HepG2 (cell line): ENCODE measurements at regions not wholly inside any gene's neighbourhood (a gene's known extent, or its start where the extent isn't known, plus 50 kb on each side); places are given as distances from the start of the nearest gene placed in this dataset.

Experiments
- ATAC-seq: fragments of 200-7000 bp; cut with Tn5 transposase; 3 replicates; pipeline ENCODE4 v1.9.1; 2020; ENCODE audit warnings: mild to moderate bottlenecking, moderate library complexity
- BruUV-seq: library from RNA; stranded (reverse); fragments of 400-500 nt; replicated peaks from 2 replicates; lab custom pipeline; 2021; lab: Mats Ljungman, UMichigan
- CTCF ChIA-PET: fragments of 300-600 bp; formaldehyde crosslinking; extraction: SDS; loops from one replicate; lab custom pipeline; 2021; ENCODE audit warnings: low total read pairs, inconsistent platforms, low intra/inter-chr PET ratio; lab: Yijun Ruan, JAX
- POLR2A ChIA-PET: fragments of 350-600 bp; sonication (Branson Sonifier 250); formaldehyde crosslinking; loops from one replicate; lab custom pipeline; 2020; ENCODE audit warnings: antibody characterized with exemption, inconsistent platforms; lab: Yijun Ruan, JAX
- DNase-seq: peaks from one replicate; pipeline ENCODE4 v3.0.0-alpha.2; 2015; ENCODE audit warnings: low spot score
- FAIRE-seq: peaks from 3 replicates; lab custom pipeline; 2011; peaks lifted over from hg19 to GRCh38; lab: Jason Lieb, UNC
- H2AFZ ChIP-seq: one replicate; pipeline ENCODE4 v1.6.1; 2011; ENCODE audit warnings: low read length, inconsistent platforms
- H3K27ac ChIP-seq: fragments of 300-600 bp; 3 replicates; pipeline ENCODE4 v1.8.0; 2011; ENCODE audit warnings: mixed run types, mild to moderate bottlenecking, mixed read lengths, low read length, inconsistent platforms; ENCODE audit not compliant: insufficient read depth; ENCODE audit errors: extremely low read length
- H3K27me3 ChIP-seq, 2 experiments: fragments of 200-600 bp in 1 of 2; 2 replicates in 1 of 2; 3 replicates in 1 of 2; pipeline versions ENCODE4 v1.6.0 to v1.8.0; 2011; ENCODE audit warnings: low read length in 2 of 2, mild to moderate bottlenecking in 2 of 2, moderate library complexity in 2 of 2, inconsistent platforms in 1 of 2; ENCODE audit not compliant: insufficient read depth in 2 of 2, control insufficient read depth in 1 of 2
- H3K36me3 ChIP-seq, 2 experiments: fragments of 200-600 bp in 1 of 2; replicated peaks in 1 of 2; 2 replicates in 1 of 2; 3 replicates in 1 of 2; pipeline versions ENCODE4 v1.5.1 to v1.8.0; 2011; ENCODE audit warnings: low read length in 2 of 2, inconsistent platforms in 1 of 2; ENCODE audit not compliant: insufficient read depth in 2 of 2, control insufficient read depth in 1 of 2
- H3K4me1 ChIP-seq: 2 replicates; pipeline ENCODE4 v1.5.1; 2012; ENCODE audit warnings: low read length, inconsistent platforms; ENCODE audit not compliant: insufficient read depth
- H3K4me2 ChIP-seq: 2 replicates; pipeline ENCODE4 v1.6.0; 2011; ENCODE audit warnings: low read depth, low read length, inconsistent platforms
- H3K4me3 ChIP-seq, 3 experiments: fragments of 200-600 bp in 1 of 3; sonication (generic), shearing (Covaris generic) in 1 of 3; replicated peaks in 1 of 3; 2 replicates each; pipeline ENCODE4 v1.5.1; 2011 to 2016; ENCODE audit warnings: low read length in 3 of 3, inconsistent platforms in 2 of 3, low read depth in 2 of 3, mild to moderate bottlenecking in 2 of 3, control low read depth in 1 of 3, mixed read lengths in 1 of 3; ENCODE audit not compliant: insufficient read depth in 1 of 3
- H3K79me2 ChIP-seq: one replicate; pipeline ENCODE4 v1.6.1; 2011; ENCODE audit warnings: low read length, inconsistent platforms; ENCODE audit not compliant: insufficient read depth
- H3K9ac ChIP-seq: 2 replicates; pipeline ENCODE4 v1.6.0; 2011; ENCODE audit warnings: mild to moderate bottlenecking, low read depth, low read length, inconsistent platforms; ENCODE audit not compliant: insufficient read depth
- H3K9me3 ChIP-seq: 2 replicates; pipeline ENCODE4 v1.5.1; 2012; ENCODE audit warnings: mild to moderate bottlenecking, low read length
- H4K20me1 ChIP-seq: 2 replicates; pipeline ENCODE4 v1.6.0; 2011; ENCODE audit warnings: inconsistent platforms, mild to moderate bottlenecking, low read length, moderate library complexity; ENCODE audit not compliant: insufficient read depth
- CHCHD3 ChIP-seq: sonication (generic); formaldehyde crosslinking; IDR thresholded peaks from 2 replicates; pipeline ENCODE4 v1.8.0; 2022; ENCODE audit warnings: mild to moderate bottlenecking, missing genetic modification reagents, moderate library complexity
- CHD4 ChIP-seq: fragments of 200-600 bp; sonication (generic); IDR thresholded peaks from 2 replicates; pipeline ENCODE4 v1.7.0; 2017; ENCODE audit warnings: mild to moderate bottlenecking, low read length, borderline replicate concordance
- HOXD1 ChIP-seq: sonication (generic); formaldehyde crosslinking; IDR thresholded peaks from 2 replicates; pipeline ENCODE4 v1.5.0; 2020; ENCODE audit warnings: missing genetic modification reagents
- NFATC3 ChIP-seq: sonication (generic); formaldehyde crosslinking; IDR thresholded peaks from 2 replicates; pipeline ENCODE4 v1.5.1; 2020; ENCODE audit warnings: mild to moderate bottlenecking, missing genetic modification reagents
- NR2F1 ChIP-seq, 2 experiments: fragments of 450-650 bp in 1 of 2; formaldehyde crosslinking in 1 of 2; IDR thresholded peaks; 2 replicates each; pipeline versions ENCODE4 v1.5.0 to v1.6.1; 2016 to 2020; ENCODE audit warnings: mild to moderate bottlenecking in 1 of 2, missing compliant biosample characterization in 1 of 2, missing genetic modification reagents in 1 of 2, moderate library complexity in 1 of 2
- RELA ChIP-seq: sonication (generic); formaldehyde crosslinking; IDR thresholded peaks from 2 replicates; pipeline ENCODE4 v1.4.0; 2020; ENCODE audit warnings: missing genetic modification reagents
- U2AF2 ChIP-seq: fragments of 200-400 bp; formaldehyde crosslinking; IDR thresholded peaks from 2 replicates; pipeline ENCODE4 v1.6.1; 2017; ENCODE audit warnings: low read depth, mild to moderate bottlenecking, low read length
- ZFP82 ChIP-seq: sonication (generic); formaldehyde crosslinking; IDR thresholded peaks from 2 replicates; pipeline ENCODE4 v1.5.1; 2020; ENCODE audit warnings: mild to moderate bottlenecking, missing genetic modification reagents, borderline replicate concordance
- ZNF224 ChIP-seq: sonication (generic); formaldehyde crosslinking; IDR thresholded peaks from 2 replicates; pipeline ENCODE4 v1.5.0; 2020; ENCODE audit warnings: mild to moderate bottlenecking, missing genetic modification reagents
- WGBS: methylation state at CpG from one replicate; pipeline ENCODE4 v1.1.6; 2017; ENCODE audit warnings: low lambda C conversion rate; 5-methylcytosine and 5-hydroxymethylcytosine counted together
- in situ Hi-C: cut with HindIII; loops from 2 replicates; pipeline ENCODE4 v1.10.0; 2017; ENCODE audit warnings: low pct_unique_long_range_greater_than_20kb; ENCODE audit not compliant: extremely low pct_ligation_motif_present
- intact Hi-C: fragments of 100-400 bp; cut with micrococcal nuclease; formaldehyde crosslinking; loops from one replicate; pipeline ENCODE4 v1.10.0; 2022; ENCODE audit not compliant: unreplicated experiment
- TF ChIP-seq, protein P1 (sequence below): sonication (generic); formaldehyde crosslinking; IDR thresholded peaks from 2 replicates; pipeline ENCODE4 v1.4.0; 2020; ENCODE audit warnings: missing genetic modification reagents, borderline replicate concordance
- TF ChIP-seq, protein P2 (sequence below): sonication (generic); formaldehyde crosslinking; IDR thresholded peaks from 2 replicates; pipeline ENCODE4 v1.4.0; 2020; ENCODE audit warnings: missing genetic modification reagents; ENCODE audit errors: not compliant biosample characterization
- TF ChIP-seq, protein P3 (sequence below): sonication (generic); formaldehyde crosslinking; IDR thresholded peaks from 2 replicates; pipeline ENCODE4 v1.4.0; 2020; ENCODE audit warnings: missing genetic modification reagents
- TF ChIP-seq, protein P4 (sequence below): sonication (generic); formaldehyde crosslinking; IDR thresholded peaks from 2 replicates; pipeline ENCODE4 v1.9.0; 2021; ENCODE audit warnings: missing genetic modification reagents, borderline replicate concordance

DNA sequence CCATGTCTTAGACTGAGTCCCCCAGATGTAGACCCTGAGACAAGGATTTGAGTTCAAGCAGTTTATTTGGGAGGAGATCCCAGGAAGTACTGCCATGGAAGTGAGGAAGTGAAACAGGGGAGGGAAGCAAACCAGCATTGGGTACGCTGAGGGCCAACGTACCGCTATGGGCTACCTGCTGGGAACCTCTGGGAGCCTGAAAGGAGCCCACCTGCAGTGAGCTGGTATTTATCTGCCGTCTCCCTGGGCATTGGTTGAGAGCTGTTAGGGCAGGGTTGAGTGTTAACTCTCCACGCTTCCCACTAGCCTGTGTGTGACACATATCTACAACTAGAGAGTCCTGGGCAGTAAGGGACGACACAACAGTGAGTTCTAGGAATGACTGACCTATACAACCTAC is 131.6 kb upstream of the SLC24A2 start:
- no peaks in the 10 kb centered on the region for H3K36me3 ChIP-seq
- H4K20me1 ChIP-seq: no peaks in the 10 kb centered on the region
- no peak overlapping the region for H3K4me3 ChIP-seq
- FAIRE-seq (no peak), DNase-seq (no peak), ATAC-seq (no peak)
- in situ Hi-C loops: loop anchor here (10.0 kb wide), 2 partner anchors 436 to 1024 kb away; no protein-coding TSS in a partner anchor
- H2AFZ ChIP-seq: no peak overlapping the region
- H3K4me1 ChIP-seq: no peaks in the 10 kb centered on the region
- BruUV-seq: no TSS peak
- no peak overlapping the region for H3K4me2 ChIP-seq
- 5% methylated on average over 6 of the region's 6 CpGs for whole genome bisulfite sequencing
- H3K9me3 ChIP-seq: no peaks in the 10 kb centered on the region
- H3K27ac ChIP-seq: no peak overlapping the region
- POLR2A ChIA-PET: no interaction called here
- peaks cover 2 to 4% of the 10 kb centered on the region in 2 experiments; a peak in 2 of 5 replicates for H3K27me3 ChIP-seq
- CTCF ChIA-PET: no interaction called here
- H3K79me2 ChIP-seq: no peaks in the 10 kb centered on the region
- intact Hi-C loops: no loop called here
- no peak overlapping the region for H3K9ac ChIP-seq
- no peak for TF ChIP-seq RELA
- TF ChIP-seq NFATC3 (CRISPR knock-in tag): no peak
- TF ChIP-seq, protein P1, sequence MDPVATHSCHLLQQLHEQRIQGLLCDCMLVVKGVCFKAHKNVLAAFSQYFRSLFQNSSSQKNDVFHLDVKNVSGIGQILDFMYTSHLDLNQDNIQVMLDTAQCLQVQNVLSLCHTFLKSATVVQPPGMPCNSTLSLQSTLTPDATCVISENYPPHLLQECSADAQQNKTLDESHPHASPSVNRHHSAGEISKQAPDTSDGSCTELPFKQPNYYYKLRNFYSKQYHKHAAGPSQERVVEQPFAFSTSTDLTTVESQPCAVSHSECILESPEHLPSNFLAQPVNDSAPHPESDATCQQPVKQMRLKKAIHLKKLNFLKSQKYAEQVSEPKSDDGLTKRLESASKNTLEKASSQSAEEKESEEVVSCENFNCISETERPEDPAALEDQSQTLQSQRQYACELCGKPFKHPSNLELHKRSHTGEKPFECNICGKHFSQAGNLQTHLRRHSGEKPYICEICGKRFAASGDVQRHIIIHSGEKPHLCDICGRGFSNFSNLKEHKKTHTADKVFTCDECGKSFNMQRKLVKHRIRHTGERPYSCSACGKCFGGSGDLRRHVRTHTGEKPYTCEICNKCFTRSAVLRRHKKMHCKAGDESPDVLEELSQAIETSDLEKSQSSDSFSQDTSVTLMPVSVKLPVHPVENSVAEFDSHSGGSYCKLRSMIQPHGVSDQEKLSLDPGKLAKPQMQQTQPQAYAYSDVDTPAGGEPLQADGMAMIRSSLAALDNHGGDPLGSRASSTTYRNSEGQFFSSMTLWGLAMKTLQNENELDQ (CRISPR knock-in tag): no peak
- TF ChIP-seq HOXD1: no peak

DNA sequence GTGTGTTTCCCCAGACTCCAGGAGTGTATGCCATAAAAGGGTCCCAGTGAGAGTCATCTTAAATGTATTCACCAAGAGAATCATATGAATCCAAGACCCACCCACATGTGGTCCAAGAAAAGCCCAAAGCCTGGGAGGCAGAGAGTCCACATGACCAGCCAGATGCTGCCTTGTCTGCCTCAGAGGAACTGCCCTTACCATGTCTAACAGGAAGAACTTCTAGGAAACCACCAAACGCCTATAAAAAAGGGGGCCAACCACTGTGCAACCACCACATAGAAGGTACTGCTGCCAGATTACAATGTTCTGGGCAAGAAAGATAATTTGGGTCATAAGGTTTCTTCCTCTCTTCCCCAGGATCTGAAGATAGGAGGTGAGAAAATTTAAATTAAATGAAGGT is 129.8 kb upstream of the SLC24A2 start:
- in situ Hi-C loops (no loop called here), intact Hi-C loops (no loop called here)
- POLR2A ChIA-PET: no interaction called here
- no peak overlapping the region for H3K4me3 ChIP-seq
- no peak overlapping the region for H2AFZ ChIP-seq
- no peak overlapping the region for H3K9ac ChIP-seq
- FAIRE-seq (no peak), DNase-seq (no peak), ATAC-seq (no peak)
- H3K4me1 ChIP-seq: no peaks in the 10 kb centered on the region
- H3K9me3 ChIP-seq: no peaks in the 10 kb centered on the region
- H3K36me3 ChIP-seq: no peaks in the 10 kb centered on the region
- no peak overlapping the region for H3K4me2 ChIP-seq
- CTCF ChIA-PET: no interaction called here
- H4K20me1 ChIP-seq: no peaks in the 10 kb centered on the region
- BruUV-seq: no TSS peak
- 0% methylated on average over 1 of the region's 1 CpG for WGBS
- no peaks in the 10 kb centered on the region for H3K79me2 ChIP-seq
- H3K27me3 ChIP-seq: peaks cover 2 to 4% of the 10 kb centered on the region in 2 experiments; a peak in 2 of 5 replicates
- H3K27ac ChIP-seq: no peak overlapping the region
- TF ChIP-seq, protein P2, sequence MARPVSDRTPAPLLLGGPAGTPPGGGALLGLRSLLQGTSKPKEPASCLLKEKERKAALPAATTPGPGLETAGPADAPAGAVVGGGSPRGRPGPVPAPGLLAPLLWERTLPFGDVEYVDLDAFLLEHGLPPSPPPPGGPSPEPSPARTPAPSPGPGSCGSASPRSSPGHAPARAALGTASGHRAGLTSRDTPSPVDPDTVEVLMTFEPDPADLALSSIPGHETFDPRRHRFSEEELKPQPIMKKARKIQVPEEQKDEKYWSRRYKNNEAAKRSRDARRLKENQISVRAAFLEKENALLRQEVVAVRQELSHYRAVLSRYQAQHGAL: no peak
- TF ChIP-seq NR2F1 (CRISPR knock-in tag; IDR thresholded peaks at IDR 0.05) (no peak), CHD4 (no peak), CHCHD3 (CRISPR knock-in tag) (no peak), ZNF224 (CRISPR knock-in tag) (no peak), U2AF2 (no peak), ZFP82 (no peak)
- TF ChIP-seq, protein P3, sequence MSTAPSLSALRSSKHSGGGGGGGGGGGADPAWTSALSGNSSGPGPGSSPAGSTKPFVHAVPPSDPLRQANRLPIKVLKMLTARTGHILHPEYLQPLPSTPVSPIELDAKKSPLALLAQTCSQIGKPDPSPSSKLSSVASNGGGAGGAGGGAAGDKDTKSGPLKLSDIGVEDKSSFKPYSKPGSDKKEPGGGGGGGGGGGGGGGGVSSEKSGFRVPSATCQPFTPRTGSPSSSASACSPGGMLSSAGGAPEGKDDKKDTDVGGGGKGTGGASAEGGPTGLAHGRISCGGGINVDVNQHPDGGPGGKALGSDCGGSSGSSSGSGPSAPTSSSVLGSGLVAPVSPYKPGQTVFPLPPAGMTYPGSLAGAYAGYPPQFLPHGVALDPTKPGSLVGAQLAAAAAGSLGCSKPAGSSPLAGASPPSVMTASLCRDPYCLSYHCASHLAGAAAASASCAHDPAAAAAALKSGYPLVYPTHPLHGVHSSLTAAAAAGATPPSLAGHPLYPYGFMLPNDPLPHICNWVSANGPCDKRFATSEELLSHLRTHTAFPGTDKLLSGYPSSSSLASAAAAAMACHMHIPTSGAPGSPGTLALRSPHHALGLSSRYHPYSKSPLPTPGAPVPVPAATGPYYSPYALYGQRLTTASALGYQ (CRISPR knock-in tag): no peak
- TF ChIP-seq, protein P4, sequence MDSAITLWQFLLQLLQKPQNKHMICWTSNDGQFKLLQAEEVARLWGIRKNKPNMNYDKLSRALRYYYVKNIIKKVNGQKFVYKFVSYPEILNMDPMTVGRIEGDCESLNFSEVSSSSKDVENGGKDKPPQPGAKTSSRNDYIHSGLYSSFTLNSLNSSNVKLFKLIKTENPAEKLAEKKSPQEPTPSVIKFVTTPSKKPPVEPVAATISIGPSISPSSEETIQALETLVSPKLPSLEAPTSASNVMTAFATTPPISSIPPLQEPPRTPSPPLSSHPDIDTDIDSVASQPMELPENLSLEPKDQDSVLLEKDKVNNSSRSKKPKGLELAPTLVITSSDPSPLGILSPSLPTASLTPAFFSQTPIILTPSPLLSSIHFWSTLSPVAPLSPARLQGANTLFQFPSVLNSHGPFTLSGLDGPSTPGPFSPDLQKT (CRISPR knock-in tag): no peak
